Kidney (tissue), 13 donors: ENCODE measurements at regions not wholly inside any gene's neighbourhood (a gene's known extent, or its start where the extent isn't known, plus 50 kb on each side); places are given as distances from the start of the nearest gene placed in this dataset.

Experiments used
- DNase-seq, 5 donors: peaks; one replicate each; pipeline ENCODE4 v3.0.0-alpha.2; 2013 to 2020
- FAIRE-seq: peaks from 2 replicates; lab custom pipeline; 2012; peaks lifted over from hg19 to GRCh38; lab: Jason Lieb, UNC
- H3K27ac ChIP-seq, 2 donors: one replicate each; pipeline ENCODE4 v1.7.0; 2013; ENCODE audit warnings: low read depth in 2 of 2, low read length in 2 of 2, inconsistent platforms in 1 of 2
- H3K27me3 ChIP-seq: one replicate; pipeline ENCODE4 v1.7.1; 2013; ENCODE audit warnings: low read length, inconsistent platforms; ENCODE audit not compliant: control insufficient read depth, insufficient read depth
- H3K36me3 ChIP-seq, 3 donors: one replicate each; pipeline versions ENCODE4 v1.7.0 to v1.7.1; 2013; ENCODE audit warnings: low read length in 3 of 3, control low read depth in 1 of 3, inconsistent platforms in 1 of 3; ENCODE audit not compliant: insufficient read depth in 3 of 3, control insufficient read depth in 2 of 3
- H3K4me1 ChIP-seq, 3 donors: one replicate each; pipeline versions ENCODE4 v1.7.0 to v1.7.1; 2013; ENCODE audit warnings: low read length in 3 of 3, inconsistent platforms in 1 of 3, low read depth in 1 of 3; ENCODE audit not compliant: control insufficient read depth in 2 of 3, insufficient read depth in 2 of 3
- H3K4me3 ChIP-seq, 3 donors: one replicate each; pipeline versions ENCODE4 v1.7.0 to v1.8.1; 2013; ENCODE audit warnings: low read length in 3 of 3, control low read depth in 1 of 3, inconsistent platforms in 1 of 3
- H3K9ac ChIP-seq, 3 donors: one replicate each; pipeline versions ENCODE4 v1.7.0 to v1.7.1; 2013; ENCODE audit warnings: low read length in 3 of 3, control low read depth in 1 of 3, inconsistent platforms in 1 of 3
- H3K9me3 ChIP-seq, 3 donors: one replicate each; pipeline versions ENCODE4 v1.7.0 to v1.7.1; 2013; ENCODE audit warnings: low read length in 3 of 3, control low read depth in 1 of 3, inconsistent platforms in 1 of 3; ENCODE audit not compliant: control insufficient read depth in 2 of 3, insufficient read depth in 1 of 3
- intact Hi-C: fragments of 100-400 bp; cut with DNase I; formaldehyde crosslinking; loops from one replicate; pipeline ENCODE4 v1.11.1; 2022
- TF ChIP-seq, protein P1 (sequence below): IDR thresholded peaks from 3 replicates; pipeline ENCODE4 v1.5.1; 2012; ENCODE audit warnings: mild to moderate bottlenecking, moderate library complexity, borderline replicate concordance; ENCODE audit not compliant: insufficient read depth; ENCODE audit errors: extremely low read depth
- donor health status: control.
- donor health status: control.
- donor health status: control.
- donor health status: control.
- donor health status: control.
- donor health status: DM: yes; HTN: yes; CAD: no.
- donor health status: Normal renal cell carcinoma (clear cell type).

GRCh38 chr14:86723254-86723624 is 1193.3 kb downstream of the FLRT2 start:
- H3K9ac ChIP-seq, result no peak overlapping the region

DNA sequence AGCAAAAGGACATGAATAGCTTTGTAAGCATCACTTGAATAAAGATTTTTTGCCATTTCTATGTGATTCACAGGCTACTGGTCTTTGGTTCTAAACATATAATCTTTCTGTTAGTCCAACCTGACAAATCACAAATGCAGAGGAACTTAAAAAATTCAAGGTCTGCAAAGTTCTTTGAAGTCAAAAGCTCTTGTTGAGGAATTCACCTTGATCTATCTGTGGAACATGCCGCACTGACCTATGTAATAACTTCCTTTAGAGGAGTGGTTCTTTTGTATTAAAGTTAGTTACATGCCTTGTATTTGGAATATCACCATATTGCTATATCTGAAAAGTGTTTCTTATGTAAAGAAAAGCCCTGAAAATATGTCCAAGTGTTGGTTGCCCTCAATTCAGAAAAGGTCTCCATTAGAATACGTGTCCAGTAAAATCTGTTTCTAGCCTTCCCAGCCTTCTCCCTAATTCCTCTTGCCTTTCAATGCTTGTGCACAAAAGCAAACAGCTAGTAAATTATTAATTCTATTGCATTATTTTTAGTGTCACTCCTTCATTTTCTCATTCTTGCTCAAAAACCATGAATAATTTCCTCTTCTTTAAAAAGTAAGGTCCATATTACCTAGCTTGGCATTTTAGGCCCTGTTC is 1192.8 kb downstream of the FLRT2 start:
- no peak overlapping the region for H3K4me3 ChIP-seq
- TF ChIP-seq, protein P1, sequence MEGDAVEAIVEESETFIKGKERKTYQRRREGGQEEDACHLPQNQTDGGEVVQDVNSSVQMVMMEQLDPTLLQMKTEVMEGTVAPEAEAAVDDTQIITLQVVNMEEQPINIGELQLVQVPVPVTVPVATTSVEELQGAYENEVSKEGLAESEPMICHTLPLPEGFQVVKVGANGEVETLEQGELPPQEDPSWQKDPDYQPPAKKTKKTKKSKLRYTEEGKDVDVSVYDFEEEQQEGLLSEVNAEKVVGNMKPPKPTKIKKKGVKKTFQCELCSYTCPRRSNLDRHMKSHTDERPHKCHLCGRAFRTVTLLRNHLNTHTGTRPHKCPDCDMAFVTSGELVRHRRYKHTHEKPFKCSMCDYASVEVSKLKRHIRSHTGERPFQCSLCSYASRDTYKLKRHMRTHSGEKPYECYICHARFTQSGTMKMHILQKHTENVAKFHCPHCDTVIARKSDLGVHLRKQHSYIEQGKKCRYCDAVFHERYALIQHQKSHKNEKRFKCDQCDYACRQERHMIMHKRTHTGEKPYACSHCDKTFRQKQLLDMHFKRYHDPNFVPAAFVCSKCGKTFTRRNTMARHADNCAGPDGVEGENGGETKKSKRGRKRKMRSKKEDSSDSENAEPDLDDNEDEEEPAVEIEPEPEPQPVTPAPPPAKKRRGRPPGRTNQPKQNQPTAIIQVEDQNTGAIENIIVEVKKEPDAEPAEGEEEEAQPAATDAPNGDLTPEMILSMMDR, result no peak
- H3K9me3 ChIP-seq, result no peaks in the 10 kb centered on the region
- H3K9ac ChIP-seq, result no peak overlapping the region
- no peaks in the 10 kb centered on the region for H3K4me1 ChIP-seq
- no peak for DNase-seq
- no peaks in the 10 kb centered on the region for H3K36me3 ChIP-seq
- no peak overlapping the region for H3K27ac ChIP-seq
- intact Hi-C loops, result no loop called here
- no peak for FAIRE-seq
- H3K27me3 ChIP-seq, result no peaks in the 10 kb centered on the region

More at GRCh38 chr14:86723254-86723624, 1193.3 kb downstream of the FLRT2 start:
- H3K4me3 ChIP-seq, result no peak overlapping the region
- H3K27me3 ChIP-seq, result no peaks in the 10 kb centered on the region
- H3K4me1 ChIP-seq, result no peaks in the 10 kb centered on the region
- no peaks in the 10 kb centered on the region for H3K36me3 ChIP-seq
- intact Hi-C loops, result no loop called here
- no peak for DNase-seq
- FAIRE-seq, result no peak
- no peak overlapping the region for H3K27ac ChIP-seq
- no peaks in the 10 kb centered on the region for H3K9me3 ChIP-seq
- TF ChIP-seq, protein P1, result no peak

GRCh38 chr14:86714575-86714974 is 1184.6 kb downstream of the FLRT2 start:
- no peak for FAIRE-seq
- no peak for DNase-seq
- Histone ChIP-seq H3K27ac (no peak overlapping the region), H3K27me3 (no peaks in the 10 kb centered on the region), H3K9ac (no peak overlapping the region), H3K4me1 (no peaks in the 10 kb centered on the region), H3K4me3 (no peak overlapping the region), H3K9me3 (no peaks in the 10 kb centered on the region), H3K36me3 (no peaks in the 10 kb centered on the region)
- intact Hi-C loops, result no loop called here
- TF ChIP-seq, protein P1, result no peak

DNA sequence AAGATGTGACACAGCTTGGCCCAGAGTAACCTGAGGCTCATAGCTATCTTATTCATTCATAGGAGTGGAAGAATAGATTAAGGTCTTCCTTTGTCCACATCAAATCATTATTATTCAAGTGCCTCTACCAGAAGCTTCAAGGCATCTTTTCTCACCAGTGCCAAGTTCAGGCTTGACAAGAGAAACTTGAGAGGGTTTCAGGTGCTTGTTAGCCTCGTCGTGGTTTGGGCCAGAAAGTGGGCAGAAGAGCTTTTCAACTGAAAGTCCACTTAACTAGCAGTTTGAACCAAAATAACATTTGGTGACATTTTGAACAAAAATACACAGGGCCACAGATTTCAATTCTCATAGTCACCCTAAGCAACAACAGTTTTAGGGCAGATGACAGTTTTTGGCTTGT is 1184.2 kb downstream of the FLRT2 start:
- H3K4me3 ChIP-seq, result no peak overlapping the region
- H3K9ac ChIP-seq, result no peak overlapping the region
- FAIRE-seq, result no peak
- no peaks in the 10 kb centered on the region for H3K27me3 ChIP-seq
- TF ChIP-seq, protein P1, result no peak
- no peak for DNase-seq
- intact Hi-C loops, result no loop called here
- no peaks in the 10 kb centered on the region for H3K4me1 ChIP-seq
- no peaks in the 10 kb centered on the region for H3K9me3 ChIP-seq
- H3K27ac ChIP-seq, result no peak overlapping the region
- no peaks in the 10 kb centered on the region for H3K36me3 ChIP-seq
